PFSK-1 (cell line): ENCODE measurements at regions not wholly inside any gene's neighbourhood (a gene's known extent, or its start where the extent isn't known, plus 50 kb on each side); places are given as distances from the start of the nearest gene placed in this dataset.

Source experiments
- POLR2AphosphoS5 ChIP-seq: IDR thresholded peaks from 2 replicates; pipeline ENCODE4 v1.6.1; 2012; ENCODE audit warnings: low read depth, mild to moderate bottlenecking, control low read depth, low read length, moderate library complexity
- REST ChIP-seq, 2 experiments: IDR thresholded peaks; 2 replicates each; pipeline versions ENCODE4 v1.6.1 to v1.8.0; 2011 to 2012; ENCODE audit warnings: low read depth in 2 of 2, low read length in 2 of 2, control low read depth in 1 of 2, inconsistent platforms in 1 of 2, mild to moderate bottlenecking in 1 of 2, moderate library complexity in 1 of 2; ENCODE audit not compliant: insufficient read depth in 1 of 2
- SIN3A ChIP-seq: IDR thresholded peaks from 2 replicates; pipeline ENCODE4 v1.6.1; 2012; ENCODE audit warnings: mild to moderate bottlenecking, low read length, moderate library complexity, borderline replicate concordance; ENCODE audit not compliant: insufficient read depth
- TAF1 ChIP-seq: IDR thresholded peaks from 2 replicates; pipeline ENCODE4 v1.6.1; 2012; ENCODE audit warnings: low read length, control low read depth, borderline replicate concordance; ENCODE audit not compliant: insufficient read depth

DNA sequence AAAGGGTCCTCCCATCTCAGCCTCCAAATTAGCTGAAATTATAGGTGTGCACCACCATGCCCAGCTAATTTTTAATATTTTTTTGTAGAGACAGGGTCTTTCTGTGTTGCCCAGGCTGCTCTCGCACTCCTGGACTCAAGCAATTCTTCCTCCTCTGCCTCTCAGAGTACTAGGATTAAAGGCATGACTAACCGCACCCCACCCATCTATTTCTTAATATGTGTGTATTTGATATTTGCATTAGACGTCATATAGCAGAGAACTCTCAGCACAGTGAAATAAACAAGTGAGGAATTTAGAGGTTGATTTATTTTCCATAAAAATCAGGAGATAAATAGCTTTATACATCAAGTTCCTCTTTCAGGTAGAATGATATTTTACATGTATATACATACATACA lies 213.5 kb downstream of the FSIP2 start:
- TF ChIP-seq REST (IDR thresholded peaks at IDR 0.05; ENCODE audit: insufficient read depth in 1 of 2, low read depth in 2 of 2, low read length in 2 of 2) (no peak), POLR2AphosphoS5 (no peak), TAF1 (no peak), SIN3A (no peak)
